OCI-LY7 (cell line): ENCODE measurements at regions not wholly inside any gene's neighbourhood (a gene's known extent, or its start where the extent isn't known, plus 50 kb on each side); places are given as distances from the start of the nearest gene placed in this dataset.
"Not testable (repeated sequence)": the region's sequence is repeated elsewhere in the genome, so short reads cannot be mapped to it uniquely, and the experiment has no call there.

Experiments
- BruUV-seq: library from RNA; stranded (reverse); fragments of 400-500 nt; replicated peaks from 2 replicates; lab custom pipeline; 2021; lab: Mats Ljungman, UMichigan
- CTCF ChIA-PET: fragments of 300-600 bp; sonication (Branson Sonifier 250); formaldehyde crosslinking; loops from one replicate; lab custom pipeline; 2022; ENCODE audit warnings: antibody characterized with exemption; ENCODE audit not compliant: unreplicated experiment; lab: Charles Lee
- POLR2A ChIA-PET: fragments of 300-600 bp; sonication (Branson Sonifier 250); formaldehyde crosslinking; loops from one replicate; lab custom pipeline; 2022; ENCODE audit warnings: antibody characterized with exemption; lab: Charles Lee
- DNase-seq: peaks from one replicate; pipeline ENCODE4 v3.0.0-alpha.2; 2015; ENCODE audit warnings: low spot score
- H2AFZ ChIP-seq: fragments of 200-600 bp; sonication (generic), shearing (Covaris generic); 2 replicates; pipeline ENCODE4 v1.6.1; 2014; ENCODE audit warnings: mild to moderate bottlenecking, antibody characterized with exemption, low read length, moderate library complexity
- H3K27ac ChIP-seq: fragments of 200-600 bp; sonication (generic); 2 replicates; pipeline ENCODE4 v1.5.1; 2014; ENCODE audit warnings: mixed run types, low read depth, mild to moderate bottlenecking, moderate library complexity, low read length, inconsistent platforms; ENCODE audit not compliant: poor library complexity, severe bottlenecking
- H3K36me3 ChIP-seq: fragments of 200-600 bp; sonication (generic); 2 replicates; pipeline ENCODE4 v1.6.1; 2014; ENCODE audit warnings: mild to moderate bottlenecking, antibody characterized with exemption, low read length, moderate library complexity, mixed read lengths; ENCODE audit not compliant: insufficient read depth
- H3K4me1 ChIP-seq: fragments of 200-600 bp; sonication (generic); 2 replicates; pipeline ENCODE4 v1.5.1; 2014; ENCODE audit warnings: mild to moderate bottlenecking, low read length; ENCODE audit not compliant: insufficient read depth, poor library complexity, severe bottlenecking
- H3K4me2 ChIP-seq: fragments of 200-600 bp; sonication (generic); 2 replicates; pipeline ENCODE4 v1.6.1; 2014; ENCODE audit warnings: mild to moderate bottlenecking, low read length
- H3K4me3 ChIP-seq: fragments of 200-600 bp; sonication (generic); 2 replicates; pipeline ENCODE4 v1.5.1; 2014; ENCODE audit warnings: mild to moderate bottlenecking, low read depth, low read length; ENCODE audit not compliant: poor library complexity, severe bottlenecking
- H3K79me2 ChIP-seq: fragments of 200-600 bp; sonication (generic); 2 replicates; pipeline ENCODE4 v1.6.1; 2016; ENCODE audit warnings: low read depth, mild to moderate bottlenecking, low read length, moderate library complexity, mixed read lengths; ENCODE audit not compliant: insufficient read depth
- H3K9me2 ChIP-seq: fragments of 200-600 bp; sonication (generic); 2 replicates; pipeline ENCODE4 v1.6.1; 2016; ENCODE audit warnings: mild to moderate bottlenecking, low read length, mixed read lengths; ENCODE audit not compliant: insufficient read depth
- H3K9me3 ChIP-seq: fragments of 200-600 bp; sonication (generic); 2 replicates; pipeline ENCODE4 v1.6.1; 2014; ENCODE audit warnings: mild to moderate bottlenecking, mixed run types, low read length, mixed read lengths
- H4K20me1 ChIP-seq: fragments of 200-600 bp; sonication (generic); 2 replicates; pipeline ENCODE4 v1.6.1; 2014; ENCODE audit warnings: mild to moderate bottlenecking, antibody characterized with exemption, low read length, moderate library complexity, mixed read lengths; ENCODE audit not compliant: insufficient read depth
- intact Hi-C: fragments of 100-400 bp; cut with micrococcal nuclease; formaldehyde crosslinking; loops from one replicate; pipeline ENCODE4 v1.10.0; 2022; ENCODE audit not compliant: unreplicated experiment

DNA sequence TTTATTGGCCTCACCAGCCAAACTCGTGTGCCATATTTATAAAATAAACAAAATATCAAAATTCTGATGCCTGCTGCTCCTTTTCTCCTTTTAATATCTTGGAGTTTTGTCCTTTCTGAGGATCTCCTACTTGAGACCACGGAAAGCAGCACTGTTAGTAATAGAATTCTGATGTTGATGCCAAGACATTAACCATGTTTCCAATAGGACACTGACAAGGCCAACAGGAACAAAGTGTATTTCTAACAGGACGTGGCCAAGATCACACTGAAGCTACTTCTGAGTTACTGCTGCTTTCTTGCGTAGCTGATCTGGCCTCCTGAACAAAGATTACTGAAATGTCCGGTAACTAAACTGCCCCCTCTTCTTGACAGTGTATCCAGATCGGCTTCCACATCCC lies 848.5 kb downstream of the TTLL7 start:
- DNase-seq, BruUV-seq, POLR2A ChIA-PET: not testable (repeated sequence)

GRCh38 chr1:83145820-83146219 lies 853.1 kb downstream of the TTLL7 start:
- H3K79me2 ChIP-seq, H3K9me3 ChIP-seq, H4K20me1 ChIP-seq, intact Hi-C loops, H3K4me3 ChIP-seq, H3K4me1 ChIP-seq, BruUV-seq, DNase-seq, H2AFZ ChIP-seq, CTCF ChIA-PET, H3K4me2 ChIP-seq, POLR2A ChIA-PET, H3K27ac ChIP-seq, H3K36me3 ChIP-seq, H3K9me2 ChIP-seq: not testable (repeated sequence)

More for the DNA sequence above, 848.5 kb downstream of the TTLL7 start:
- H3K9me2 ChIP-seq, H3K79me2 ChIP-seq, H3K36me3 ChIP-seq, H3K4me2 ChIP-seq, H4K20me1 ChIP-seq, CTCF ChIA-PET, H3K27ac ChIP-seq, H3K9me3 ChIP-seq, intact Hi-C loops, H3K4me3 ChIP-seq, H2AFZ ChIP-seq, H3K4me1 ChIP-seq: not testable (repeated sequence)

GRCh38 chr1:83142802-83143201 lies 856.1 kb downstream of the TTLL7 start:
- CTCF ChIA-PET, intact Hi-C loops, H3K4me3 ChIP-seq, H3K27ac ChIP-seq, H3K36me3 ChIP-seq, POLR2A ChIA-PET, H4K20me1 ChIP-seq, H3K9me3 ChIP-seq, BruUV-seq, DNase-seq, H3K4me1 ChIP-seq, H2AFZ ChIP-seq, H3K4me2 ChIP-seq, H3K9me2 ChIP-seq, H3K79me2 ChIP-seq: not testable (repeated sequence)

DNA sequence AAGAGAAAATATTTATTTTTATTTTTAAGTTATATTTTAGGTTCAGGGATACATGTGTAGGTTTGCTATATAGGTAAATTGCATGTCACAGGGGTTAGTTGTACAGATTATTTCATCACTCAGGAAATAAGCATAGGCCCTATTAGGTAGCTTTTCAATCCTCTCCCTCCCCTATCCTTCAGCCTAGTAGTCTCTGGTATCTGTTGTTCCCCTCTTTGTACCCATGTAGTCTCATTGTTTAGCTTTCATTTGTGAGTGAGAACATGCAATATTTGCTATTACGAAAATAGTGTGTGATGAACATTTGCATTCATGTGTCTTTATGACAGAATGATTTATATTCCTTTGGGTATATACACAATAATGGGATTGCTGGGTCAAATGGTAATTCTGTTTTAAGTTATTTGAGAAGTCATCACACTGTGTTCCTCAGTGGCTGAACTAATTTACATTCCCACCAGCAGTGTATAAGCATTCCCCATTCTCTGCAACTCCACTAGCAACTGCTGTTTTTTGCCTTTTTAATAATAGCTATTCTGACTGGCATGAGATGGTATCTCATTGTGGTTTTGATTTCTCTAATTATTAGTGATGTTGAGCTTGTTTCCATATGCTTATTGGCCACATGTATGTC lies 863.3 kb downstream of the TTLL7 start:
- H3K79me2 ChIP-seq, H3K9me3 ChIP-seq, CTCF ChIA-PET, H2AFZ ChIP-seq, H3K9me2 ChIP-seq, intact Hi-C loops, H3K36me3 ChIP-seq, H3K4me3 ChIP-seq, H3K4me2 ChIP-seq, POLR2A ChIA-PET, H3K27ac ChIP-seq, H4K20me1 ChIP-seq, DNase-seq, H3K4me1 ChIP-seq, BruUV-seq: not testable (repeated sequence)

GRCh38 chr1:83134322-83135014 lies 864.5 kb downstream of the TTLL7 start:
- H3K9me2 ChIP-seq, H3K4me2 ChIP-seq, DNase-seq, CTCF ChIA-PET, H3K27ac ChIP-seq, H2AFZ ChIP-seq, H3K79me2 ChIP-seq, H4K20me1 ChIP-seq, H3K4me3 ChIP-seq, intact Hi-C loops, H3K9me3 ChIP-seq, H3K36me3 ChIP-seq, BruUV-seq, H3K4me1 ChIP-seq, POLR2A ChIA-PET: not testable (repeated sequence)
